ENCODE measurements at regions not wholly inside any gene's neighbourhood (a gene's known extent, or its start where the extent isn't known, plus 50 kb on each side); places are given as distances from the start of the nearest gene placed in this dataset.
"Not testable (repeated sequence)": the region's sequence is repeated elsewhere in the genome, so short reads cannot be mapped to it uniquely, and the experiment has no call there.

GRCh38 chr12:89289720-89290119 lies 62.6 kb downstream of the DUSP6 start:
- DNase-seq = no peak

- DNase-seq = no peak
Measured at GRCh38 chr12:89288959-89289358, 63.3 kb downstream of the DUSP6 start.

GRCh38 chr12:89286501-89286900 lies 65.8 kb downstream of the DUSP6 start:
- DNase-seq = no peak

GRCh38 chr12:89281539-89281867 lies 70.8 kb downstream of the DUSP6 start:
- no peak for DNase-seq

GRCh38 chr12:89280833-89281538 lies 71.3 kb downstream of the DUSP6 start:
- DNase-seq = no peak

GRCh38 chr12:89279499-89279898 lies 72.8 kb downstream of the DUSP6 start:
- no peak for DNase-seq

GRCh38 chr12:89278862-89279261 lies 73.4 kb downstream of the DUSP6 start:
- no peak for DNase-seq

- no peak for DNase-seq
Measured at GRCh38 chr12:89278169-89278568, 74.1 kb downstream of the DUSP6 start.

GRCh38 chr12:89276860-89277259 lies 75.4 kb downstream of the DUSP6 start:
- DNase-seq = no peak

- no peak for DNase-seq
Measured at GRCh38 chr12:89273525-89273924, 78.8 kb downstream of the DUSP6 start.

GRCh38 chr12:89270548-89270947 lies 81.8 kb downstream of the DUSP6 start:
- no peak for DNase-seq

GRCh38 chr12:89269174-89269573 lies 83.1 kb downstream of the DUSP6 start:
- no peak for DNase-seq

- no peak for DNase-seq
Measured at GRCh38 chr12:89267404-89267803, 84.9 kb downstream of the DUSP6 start.

GRCh38 chr12:89266574-89267188 lies 85.6 kb downstream of the DUSP6 start:
- DNase-seq = not testable (repeated sequence)

GRCh38 chr12:89264837-89265236 lies 87.5 kb downstream of the DUSP6 start:
- no peak for DNase-seq

- no peak for DNase-seq
Measured at GRCh38 chr12:89263900-89264299, 88.4 kb downstream of the DUSP6 start.

GRCh38 chr12:89262855-89263552 lies 89.3 kb downstream of the DUSP6 start:
- DNase-seq = no peak

- DNase-seq = no peak
Measured at GRCh38 chr12:89261982-89262381, 90.3 kb downstream of the DUSP6 start.

GRCh38 chr12:89260841-89261637 lies 91.3 kb downstream of the DUSP6 start:
- DNase-seq = no peak

GRCh38 chr12:89259821-89260220 lies 92.5 kb downstream of the DUSP6 start:
- no peak for DNase-seq

GRCh38 chr12:89258240-89258969 lies 93.9 kb downstream of the DUSP6 start:
- DNase-seq = no peak

- DNase-seq = no peak
Measured at GRCh38 chr12:89257340-89257739, 95.0 kb downstream of the DUSP6 start.

GRCh38 chr12:89256060-89256459 lies 96.2 kb downstream of the DUSP6 start:
- no peak for DNase-seq

Data from NCI-H1694 treated with DMSO at 0.1 percent for 48 hours (cell line).